Left cardiac atrium (tissue), 4 donors: ENCODE measurements at regions not wholly inside any gene's neighbourhood (a gene's known extent, or its start where the extent isn't known, plus 50 kb on each side); places are given as distances from the start of the nearest gene placed in this dataset.
"Not testable (repeated sequence)": the region's sequence is repeated elsewhere in the genome, so short reads cannot be mapped to it uniquely, and the experiment has no call there.

Source experiments
- ATAC-seq, 2 donors: fragments of 200-7000 bp; cut with Tn5 transposase; one replicate each; pipeline ENCODE4 v1.9.1; 2020; ENCODE audit warnings: mild to moderate bottlenecking in 2 of 2, moderate library complexity in 2 of 2
- DNase-seq: peaks from one replicate; pipeline ENCODE4 v3.0.0-alpha.2; 2020
- intact Hi-C, 2 donors: fragments of 100-400 bp; cut with DNase I; formaldehyde crosslinking; loops; one replicate each; pipeline versions ENCODE4 v1.14.1 to v1.15.1; 2022 to 2023
- donor health status: DM: no; HTN: yes; CAD: no.
- donor health status: DM: no; HTN: yes; CAD: no; lungs with severe emphysema.
- donor health status: DM: yes; HTN: yes; CAD: no.
- donor health status: Dilated cardiomyopathy.

- ATAC-seq (no peak), DNase-seq (no peak)
- intact Hi-C loops = no loop called here
Observed at GRCh38 chr11:130979386-130979972, 63.2 kb upstream of the SNX19 start.

GRCh38 chr11:130980071-130980862 lies 64.0 kb upstream of the SNX19 start:
- DNase-seq (no peak), ATAC-seq (no peak)
- intact Hi-C loops = no loop called here

GRCh38 chr11:130984241-130984640 lies 68.0 kb upstream of the SNX19 start:
- DNase-seq, ATAC-seq, intact Hi-C loops: not testable (repeated sequence)

- intact Hi-C loops = no loop called here
- DNase-seq (no peak), ATAC-seq (no peak)
Observed at GRCh38 chr11:130992788-130993187, 76.5 kb upstream of the SNX19 start.

- no peak for DNase-seq
- intact Hi-C loops = no loop called here
Observed at GRCh38 chr11:130994043-130994442, 77.8 kb upstream of the SNX19 start.

GRCh38 chr11:130995266-130995665 lies 79.0 kb upstream of the SNX19 start:
- no peak for ATAC-seq
- intact Hi-C loops = no loop called here
- DNase-seq = no peak

More at GRCh38 chr11:130994043-130994442, 77.8 kb upstream of the SNX19 start:
- no peak for ATAC-seq

GRCh38 chr11:130997278-130997677 lies 81.0 kb upstream of the SNX19 start:
- intact Hi-C loops = no loop called here
- ATAC-seq (no peak), DNase-seq (no peak)

GRCh38 chr11:130999086-130999485 lies 82.8 kb upstream of the SNX19 start:
- DNase-seq (no peak), ATAC-seq (peak; percentile 38 to 70)
- intact Hi-C loops = no loop called here

GRCh38 chr11:130999992-131000770 lies 83.9 kb upstream of the SNX19 start:
- ATAC-seq = no peak
- intact Hi-C loops = no loop called here
- DNase-seq = no peak

- ATAC-seq (no peak), DNase-seq (no peak)
- intact Hi-C loops = no loop called here
Observed at GRCh38 chr11:131002145-131002544, 85.9 kb upstream of the SNX19 start.

- intact Hi-C loops = no loop called here
Observed at GRCh38 chr11:131005829-131006228, 89.5 kb upstream of the SNX19 start.

GRCh38 chr11:131025020-131025419 lies 108.7 kb upstream of the SNX19 start:
- intact Hi-C loops = no loop called here
- no peak for ATAC-seq
- DNase-seq = no peak

More at GRCh38 chr11:131005829-131006228, 89.5 kb upstream of the SNX19 start:
- no peak for ATAC-seq
- DNase-seq = no peak

GRCh38 chr11:131025421-131026125 lies 109.3 kb upstream of the SNX19 start:
- DNase-seq (no peak), ATAC-seq (peak in 1 of 2 donors; percentile 44)
- intact Hi-C loops = no loop called here

- DNase-seq (no peak), ATAC-seq (no peak)
- intact Hi-C loops = no loop called here
Observed at GRCh38 chr11:131027491-131027890, 111.2 kb upstream of the SNX19 start.

- intact Hi-C loops = no loop called here
- ATAC-seq (peak; percentile 23 to 92), DNase-seq (no peak)
Observed at GRCh38 chr11:131033151-131033651, 116.9 kb upstream of the SNX19 start.

- intact Hi-C loops = no loop called here
- ATAC-seq (no peak), DNase-seq (no peak)
Observed at GRCh38 chr11:131036514-131036913, 120.2 kb upstream of the SNX19 start.

- intact Hi-C loops = no loop called here
- DNase-seq (no peak), ATAC-seq (no peak)
Observed at GRCh38 chr11:131037873-131038272, 121.6 kb upstream of the SNX19 start.

- intact Hi-C loops = no loop called here
- ATAC-seq = peak in 1 of 2 donors; percentile 21
- no peak for DNase-seq
Observed at GRCh38 chr11:131038597-131038996, 122.3 kb upstream of the SNX19 start.

- intact Hi-C loops = no loop called here
- no peak for ATAC-seq
- DNase-seq = no peak
Observed at GRCh38 chr11:131041331-131042040, 125.2 kb upstream of the SNX19 start.
